PFSK-1 (cell line): ENCODE measurements at regions not wholly inside any gene's neighbourhood (a gene's known extent, or its start where the extent isn't known, plus 50 kb on each side); places are given as distances from the start of the nearest gene placed in this dataset.

Experiments
- POLR2AphosphoS5 ChIP-seq: IDR thresholded peaks from 2 replicates; pipeline ENCODE4 v1.6.1; 2012; ENCODE audit warnings: low read depth, mild to moderate bottlenecking, control low read depth, low read length, moderate library complexity
- REST ChIP-seq, 2 experiments: IDR thresholded peaks; 2 replicates each; pipeline versions ENCODE4 v1.6.1 to v1.8.0; 2011 to 2012; ENCODE audit warnings: low read depth in 2 of 2, low read length in 2 of 2, control low read depth in 1 of 2, inconsistent platforms in 1 of 2, mild to moderate bottlenecking in 1 of 2, moderate library complexity in 1 of 2; ENCODE audit not compliant: insufficient read depth in 1 of 2
- SIN3A ChIP-seq: IDR thresholded peaks from 2 replicates; pipeline ENCODE4 v1.6.1; 2012; ENCODE audit warnings: mild to moderate bottlenecking, low read length, moderate library complexity, borderline replicate concordance; ENCODE audit not compliant: insufficient read depth
- TAF1 ChIP-seq: IDR thresholded peaks from 2 replicates; pipeline ENCODE4 v1.6.1; 2012; ENCODE audit warnings: low read length, control low read depth, borderline replicate concordance; ENCODE audit not compliant: insufficient read depth

GRCh38 chr2:145029081-145029480 is 509.2 kb upstream of the ZEB2 start:
- no peak for TF ChIP-seq TAF1
- TF ChIP-seq POLR2AphosphoS5: no peak
- no peak for TF ChIP-seq REST (IDR thresholded peaks at IDR 0.05; ENCODE audit: insufficient read depth in 1 of 2, low read depth in 2 of 2, low read length in 2 of 2)
- TF ChIP-seq SIN3A: no peak
